Psoas muscle (tissue), 7 donors: ENCODE measurements at regions not wholly inside any gene's neighbourhood (a gene's known extent, or its start where the extent isn't known, plus 50 kb on each side); places are given as distances from the start of the nearest gene placed in this dataset.
"Not testable (repeated sequence)": the region's sequence is repeated elsewhere in the genome, so short reads cannot be mapped to it uniquely, and the experiment has no call there.

Experiments used
- ATAC-seq, 4 donors: fragments of 200-7000 bp; cut with Tn5 transposase; one replicate each; pipeline ENCODE4 v1.9.1; 2020; ENCODE audit warnings: moderate library complexity in 3 of 4, mild to moderate bottlenecking in 2 of 4
- DNase-seq, 2 donors: peaks; one replicate each; pipeline ENCODE4 v3.0.0-alpha.2; 2020
- H3K27ac ChIP-seq: fragments of 200-600 bp; one replicate; pipeline ENCODE4 v1.8.0; 2022
- H3K27me3 ChIP-seq, 3 donors: fragments of 200-600 bp in 1 of 3; one replicate each; pipeline versions ENCODE4 v1.6.1 to v1.8.0; 2013 to 2022; ENCODE audit warnings: low read length in 2 of 3, mild to moderate bottlenecking in 2 of 3, moderate library complexity in 1 of 3; ENCODE audit not compliant: insufficient read depth in 3 of 3
- H3K36me3 ChIP-seq, 2 donors: fragments of 200-600 bp in 1 of 2; one replicate each; pipeline versions ENCODE4 v1.6.1 to v1.8.0; 2013 to 2022; ENCODE audit warnings: low read depth in 1 of 2, mild to moderate bottlenecking in 1 of 2, moderate library complexity in 1 of 2; ENCODE audit not compliant: insufficient read depth in 1 of 2
- H3K4me1 ChIP-seq: fragments of 200-600 bp; one replicate; pipeline ENCODE4 v1.8.0; 2022
- H3K4me3 ChIP-seq: fragments of 200-600 bp; one replicate; pipeline ENCODE4 v1.8.0; 2022; ENCODE audit warnings: mild to moderate bottlenecking
- H3K9me3 ChIP-seq: fragments of 200-600 bp; one replicate; pipeline ENCODE4 v1.8.0; 2022
- CTCF ChIP-seq: fragments of 200-600 bp; IDR thresholded peaks from one replicate; pipeline ENCODE4 v1.8.0; 2022; ENCODE audit warnings: antibody characterized with exemption
- WGBS, 3 donors: extraction: QIAGEN DNeasy Blood & Tissue Kit; methylation state at CpG; one replicate each; pipeline versions ENCODE4 v1.1.6 to v1.1.7; 2013; 5-methylcytosine and 5-hydroxymethylcytosine counted together
- intact Hi-C, 2 donors: fragments of 100-400 bp; cut with DNase I; formaldehyde crosslinking; loops; one replicate each; pipeline versions ENCODE4 v1.11.0 to v1.14.2; 2022
- donor health status: healthy with polysubstance abuse.
- donor health status: DM: no; HTN: no; CAD: no; lungs with moderate emphysema.
- donor health status: Bipolar disorder and iron deficiency.
- donor health status: healthy.
- donor health status: DM: yes; HTN: yes; CAD: no.
- donor health status: DM: no; HTN: no; CAD: no.
- donor health status: DM: yes; HTN: yes; CAD: no.

DNA sequence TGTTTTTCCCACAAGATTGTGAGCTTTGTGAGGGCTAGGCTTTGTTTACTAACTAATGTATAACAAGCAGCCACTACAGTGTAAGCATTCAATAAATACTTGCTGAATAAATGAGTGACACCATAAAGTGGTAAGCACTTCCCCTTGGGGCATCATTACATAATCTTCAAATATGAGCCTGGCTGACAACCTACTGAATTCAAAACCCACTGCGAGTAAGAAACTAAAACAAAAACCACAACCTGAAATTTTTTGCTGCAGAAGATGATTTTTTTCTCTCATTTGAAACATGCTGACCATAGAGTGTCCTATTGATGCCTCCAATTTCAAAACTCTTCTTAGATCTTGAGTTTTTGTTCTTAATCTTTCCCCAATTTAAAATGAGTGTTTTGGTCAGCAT is 331.3 kb upstream of the CCNG1 start:
- DNase-seq (no peak), ATAC-seq (no peak)
- Histone ChIP-seq H3K4me1 (no peaks in the 10 kb centered on the region), H3K27ac (no peak overlapping the region), H3K9me3 (no peaks in the 10 kb centered on the region), H3K36me3 (no peaks in the 10 kb centered on the region), H3K27me3 (no peaks in the 10 kb centered on the region), H3K4me3 (no peak overlapping the region)
- WGBS, 3 donors: 75 to 82% (median 77%) methylated on average over 1 of the region's 1 CpG
- intact Hi-C loops: no loop called here
- TF ChIP-seq CTCF: no peak

GRCh38 chr5:163108351-163108750 is 329.0 kb upstream of the CCNG1 start:
- intact Hi-C loops: no loop called here
- Histone ChIP-seq H3K4me1 (no peaks in the 10 kb centered on the region), H3K4me3 (no peak overlapping the region), H3K27me3 (no peaks in the 10 kb centered on the region), H3K9me3 (no peaks in the 10 kb centered on the region), H3K36me3 (no peaks in the 10 kb centered on the region), H3K27ac (no peak overlapping the region)
- no peak for ATAC-seq
- WGBS, 3 donors: 74 to 84% (median 81%) methylated on average over 1 of the region's 1 CpG
- no peak for DNase-seq
- TF ChIP-seq CTCF: no peak

GRCh38 chr5:163115011-163115410 is 322.4 kb upstream of the CCNG1 start:
- H3K4me3 ChIP-seq: no peak overlapping the region
- intact Hi-C loops: no loop called here
- no peak overlapping the region for H3K27ac ChIP-seq
- no peaks in the 10 kb centered on the region for H3K9me3 ChIP-seq
- no peaks in the 10 kb centered on the region for H3K4me1 ChIP-seq
- DNase-seq: no peak
- no peak for ATAC-seq
- H3K27me3 ChIP-seq: no peaks in the 10 kb centered on the region
- TF ChIP-seq CTCF: no peak
- no peaks in the 10 kb centered on the region for H3K36me3 ChIP-seq
- 53 to 62% (median 54%) methylated on average over 4 of the region's 4 CpGs for WGBS, 3 donors

DNA sequence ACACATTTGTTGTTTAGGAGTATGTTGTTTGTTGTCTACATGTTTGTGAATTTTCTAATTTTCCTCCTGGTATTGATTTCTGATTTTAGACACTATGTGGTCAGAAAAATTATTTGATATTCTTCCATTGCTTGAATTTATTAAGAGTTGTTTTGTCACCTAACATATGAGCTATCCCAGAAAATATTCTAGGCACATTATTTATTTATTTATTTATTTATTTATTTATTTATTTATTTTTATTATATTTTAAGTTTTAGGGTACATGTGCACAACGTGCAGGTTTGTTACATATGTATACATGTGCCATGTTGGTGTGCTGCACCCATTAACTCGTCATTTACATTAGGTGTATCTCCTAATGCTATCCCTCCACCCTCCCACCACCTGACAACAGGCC is 320.8 kb upstream of the CCNG1 start:
- intact Hi-C loops: not testable (repeated sequence)

DNA sequence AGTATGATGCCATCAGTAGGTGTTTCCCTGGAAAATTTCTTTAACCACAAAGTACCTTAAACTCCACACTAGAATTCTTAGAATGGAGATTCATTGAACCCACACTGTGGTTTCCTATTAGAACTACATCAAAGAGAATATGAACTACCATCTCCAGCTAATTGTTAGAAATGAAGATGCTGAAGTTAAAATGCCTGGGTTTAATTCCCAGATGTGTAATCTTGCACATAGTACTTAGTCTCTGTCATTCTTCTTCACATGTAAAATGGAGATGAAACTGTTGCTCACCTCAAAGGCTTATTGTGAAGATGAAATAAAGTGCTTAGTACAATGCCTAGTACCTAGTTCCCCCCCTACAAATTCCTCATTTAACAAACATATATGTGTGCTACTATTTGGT is 303.3 kb upstream of the CCNG1 start:
- no peak overlapping the region for H3K4me3 ChIP-seq
- DNase-seq (no peak), ATAC-seq (no peak)
- no peaks in the 10 kb centered on the region for H3K27me3 ChIP-seq
- no peaks in the 10 kb centered on the region for H3K4me1 ChIP-seq
- no peaks in the 10 kb centered on the region for H3K36me3 ChIP-seq
- no peak overlapping the region for H3K27ac ChIP-seq
- TF ChIP-seq CTCF: no peak
- intact Hi-C loops: no loop called here
- no peaks in the 10 kb centered on the region for H3K9me3 ChIP-seq

More for the DNA sequence above, 320.8 kb upstream of the CCNG1 start:
- H3K27ac ChIP-seq, H3K36me3 ChIP-seq, H3K4me1 ChIP-seq, H3K9me3 ChIP-seq, ATAC-seq, H3K27me3 ChIP-seq, H3K4me3 ChIP-seq, DNase-seq: not testable (repeated sequence)
- 77 to 90% (median 89%) methylated on average over 2 of the region's 2 CpGs for WGBS, 3 donors
